NCI-H748 treated with DMSO at 0.1 percent for 48 hours (cell line): ENCODE measurements at regions not wholly inside any gene's neighbourhood (a gene's known extent, or its start where the extent isn't known, plus 50 kb on each side); places are given as distances from the start of the nearest gene placed in this dataset.
A peak's percentile ranks its signal among the peaks of the same experiment; 100 is the strongest.
"Not testable (repeated sequence)": the region's sequence is repeated elsewhere in the genome, so short reads cannot be mapped to it uniquely, and the experiment has no call there.

Experiments
- DNase-seq: peaks from one replicate; lab custom pipeline; 2025; lab: John Stamatoyannopoulos, UW

DNA sequence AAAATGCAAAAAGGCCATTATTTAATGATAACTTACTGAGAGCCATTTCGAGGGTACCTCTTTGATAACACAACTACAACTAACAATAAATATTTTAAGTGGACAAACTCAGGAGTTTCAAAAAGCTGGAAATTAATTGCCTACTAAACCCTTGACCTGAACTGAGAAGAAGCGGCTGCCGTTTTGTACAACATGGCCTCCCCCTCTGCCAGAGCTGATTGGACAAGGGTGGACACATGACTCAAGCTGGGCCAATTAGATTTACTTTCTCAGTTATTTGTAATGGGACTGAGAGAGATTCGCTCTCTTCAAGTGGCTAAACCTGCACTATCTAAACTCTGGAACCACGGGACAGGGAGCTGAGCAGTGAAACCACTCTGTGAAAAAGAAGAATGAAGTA, 135.9 kb upstream of the SERPINE2 start:
- no peak for DNase-seq

DNA sequence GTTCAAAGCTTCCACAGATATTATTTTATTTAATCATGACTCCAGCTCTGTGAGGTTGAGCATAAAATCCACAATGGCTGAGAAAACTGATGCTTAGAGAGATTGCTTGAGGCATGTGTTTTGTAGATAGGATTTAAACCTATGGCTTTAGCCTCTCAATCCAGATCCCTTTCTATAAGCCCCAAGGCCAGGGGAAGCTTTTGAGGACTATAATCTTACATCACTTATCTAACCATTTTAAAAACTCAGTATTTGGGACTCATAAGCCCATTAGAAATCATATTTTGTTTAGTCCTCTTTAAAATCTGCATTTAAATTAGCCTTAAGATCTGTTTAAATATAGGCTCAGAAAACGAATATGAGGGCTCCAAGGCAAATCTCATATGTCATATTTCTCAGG, 135.4 kb upstream of the SERPINE2 start:
- no peak for DNase-seq

DNA sequence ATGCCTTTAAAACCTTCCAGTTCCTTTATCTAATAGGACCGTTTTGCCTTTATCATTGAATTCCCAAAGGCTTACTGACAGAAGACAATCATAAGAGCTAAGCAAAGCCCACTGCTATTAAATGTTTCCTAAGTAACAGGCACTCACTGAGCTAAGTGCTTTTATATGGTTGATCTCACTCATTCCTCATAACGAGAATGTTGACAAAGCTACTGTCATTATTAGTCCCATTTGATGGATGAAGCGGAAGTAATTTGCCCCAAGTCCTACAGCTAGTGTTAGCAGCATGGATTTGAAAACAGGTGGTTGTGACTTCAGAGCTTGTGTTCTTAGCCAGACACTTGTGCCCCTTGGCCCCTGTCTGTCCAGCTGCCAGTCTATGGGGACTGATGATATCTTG, 134.8 kb upstream of the SERPINE2 start:
- peak; percentile 89 for DNase-seq

DNA sequence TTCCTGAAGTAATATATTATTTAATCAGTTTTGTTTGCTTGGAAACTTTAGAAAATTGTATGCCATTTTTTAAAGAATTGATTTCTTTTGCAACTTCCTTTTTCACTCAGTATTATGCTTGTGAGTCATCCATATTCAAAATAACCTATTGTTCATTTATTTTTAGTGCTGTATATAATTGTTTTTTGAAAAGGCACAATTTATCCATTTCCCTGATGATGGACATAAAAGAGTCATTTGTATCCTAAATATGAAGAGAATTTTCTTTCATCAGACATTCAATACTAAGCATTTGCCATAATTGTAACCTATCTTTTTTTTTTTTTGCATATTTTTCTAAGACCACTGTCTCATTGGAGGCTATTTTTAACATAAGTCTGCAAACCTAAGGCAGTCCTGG, 134.1 kb upstream of the SERPINE2 start:
- no peak for DNase-seq

DNA sequence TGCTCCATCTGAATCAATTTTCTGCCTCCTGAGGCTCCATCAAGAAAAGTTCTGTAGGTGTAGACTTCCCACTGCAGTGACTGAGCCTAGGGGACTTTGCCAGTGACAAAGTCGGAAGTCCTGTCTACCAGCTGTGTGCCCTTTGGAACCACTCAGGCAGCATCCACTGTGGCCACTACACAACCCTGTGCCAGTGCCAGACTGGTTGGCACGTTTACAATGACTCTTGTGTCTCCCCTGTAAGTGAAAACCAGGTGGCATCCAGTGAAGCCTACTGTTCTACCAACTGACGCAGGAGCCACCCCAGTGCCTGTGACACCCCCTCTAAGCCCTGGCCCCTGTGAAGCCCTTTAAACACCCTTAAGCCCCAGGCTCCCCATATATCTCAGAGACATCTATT, 132.1 kb upstream of the SERPINE2 start:
- DNase-seq: no peak

DNA sequence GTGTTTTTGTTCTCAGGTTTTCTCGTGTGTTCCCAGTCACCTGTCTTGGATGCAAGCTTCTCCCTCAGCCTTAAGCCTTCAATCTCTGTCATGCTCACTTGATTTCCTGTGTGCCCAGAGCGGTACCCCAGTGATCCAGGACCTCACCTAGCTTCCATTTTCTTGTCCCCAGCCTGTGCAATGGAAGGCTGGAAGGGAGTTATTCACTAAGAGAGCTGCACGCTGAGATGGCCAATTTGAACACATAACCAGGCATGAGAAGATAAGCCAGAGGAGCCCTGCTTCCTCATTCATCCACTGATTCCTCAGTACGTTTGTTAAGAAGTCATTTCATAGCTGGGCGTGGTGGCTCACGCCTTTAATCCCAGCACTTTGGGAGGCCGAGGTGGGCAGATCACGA, 130.8 kb upstream of the SERPINE2 start:
- no peak for DNase-seq

DNA sequence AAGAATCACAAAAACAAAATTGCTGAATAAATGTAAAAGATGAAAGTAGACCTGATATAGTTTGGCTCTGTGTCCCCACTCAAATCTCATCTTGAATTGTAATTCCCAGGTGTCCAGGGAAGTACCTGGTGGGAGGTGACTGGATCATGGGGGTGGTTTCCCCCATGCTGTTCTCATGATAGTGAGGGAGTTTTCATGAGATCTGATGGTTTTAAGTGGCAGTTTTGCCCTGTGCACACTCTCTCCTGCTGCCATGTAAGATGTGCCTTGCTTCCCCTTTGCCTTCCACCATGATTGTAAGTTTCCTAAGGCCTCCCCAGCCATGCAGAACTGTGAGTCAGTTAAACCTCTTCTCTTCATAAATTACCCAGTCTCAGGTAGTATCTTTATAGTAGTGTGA, 128.7 kb upstream of the SERPINE2 start:
- DNase-seq: not testable (repeated sequence)

DNA sequence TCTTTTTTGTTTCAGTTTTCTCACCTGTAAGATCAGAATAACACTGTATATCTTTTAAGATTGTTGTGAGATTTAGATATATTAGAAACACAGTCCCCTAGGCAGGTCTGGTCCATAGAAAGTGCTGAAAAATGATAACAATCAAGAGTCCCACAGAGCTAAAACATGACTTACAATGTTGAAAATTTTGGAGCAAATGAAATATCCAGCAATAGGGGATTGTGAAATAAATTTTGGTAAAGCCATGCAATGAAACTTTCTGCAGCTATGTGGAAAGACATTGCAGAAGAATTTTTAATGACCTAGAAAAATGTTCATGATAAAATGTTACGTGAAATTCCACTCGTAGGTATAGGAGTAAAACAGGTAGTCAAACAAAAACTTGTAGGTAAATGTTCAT, 127.6 kb upstream of the SERPINE2 start:
- no peak for DNase-seq

DNA sequence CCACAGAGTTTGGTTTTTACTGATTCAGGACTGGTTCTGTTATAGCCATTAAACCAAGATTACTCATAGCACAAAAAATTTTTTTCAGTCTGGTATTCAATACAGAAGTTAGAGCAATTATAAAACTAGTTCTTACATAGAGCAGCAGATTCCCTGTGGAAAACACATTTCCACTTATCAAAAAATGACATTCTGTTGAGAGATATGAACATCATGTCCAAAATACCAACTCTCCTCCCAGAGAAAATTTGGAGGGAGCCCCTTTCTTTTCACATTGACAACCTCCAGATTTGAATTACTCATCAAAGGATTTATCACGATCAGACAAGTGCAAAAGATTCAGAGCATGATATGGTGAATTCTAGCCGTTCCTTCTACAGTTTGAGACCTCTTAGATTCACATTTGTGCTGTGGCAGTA, 126.8 kb upstream of the SERPINE2 start:
- no peak for DNase-seq

DNA sequence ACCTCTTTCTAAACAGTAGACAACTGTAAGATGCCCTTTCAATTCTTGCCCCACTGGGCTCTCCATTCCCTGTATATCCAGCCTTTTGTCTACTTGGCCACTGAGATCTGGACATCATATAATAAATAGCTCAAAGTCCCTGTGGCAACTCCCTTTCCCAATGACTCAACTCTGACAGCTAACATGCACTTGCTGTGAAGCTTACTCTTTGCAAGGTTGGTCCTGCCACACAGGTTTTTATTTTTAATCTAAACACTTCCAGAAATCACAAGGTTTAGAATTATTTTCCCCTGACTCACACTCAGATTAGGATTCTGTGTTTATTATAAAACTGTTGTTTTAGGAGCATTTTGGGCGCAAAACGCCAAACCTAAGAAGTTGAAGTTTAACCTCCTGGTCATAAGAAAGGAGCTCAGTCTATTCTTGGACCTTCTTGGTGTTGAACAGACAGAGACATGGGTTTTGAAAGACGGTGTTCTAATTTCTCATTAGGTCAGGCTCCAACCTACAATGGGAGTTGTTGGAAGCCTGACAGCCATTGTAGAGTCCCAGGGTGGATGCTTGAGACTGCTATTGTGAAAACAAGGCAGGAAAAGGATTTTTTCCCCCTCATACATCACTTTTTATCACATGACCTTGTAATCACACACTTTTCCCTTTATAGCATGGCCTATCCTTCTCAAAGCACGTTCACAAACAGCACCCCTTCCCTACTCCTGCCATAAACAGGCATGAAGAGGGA, 124.7 kb upstream of the SERPINE2 start:
- no peak for DNase-seq

DNA sequence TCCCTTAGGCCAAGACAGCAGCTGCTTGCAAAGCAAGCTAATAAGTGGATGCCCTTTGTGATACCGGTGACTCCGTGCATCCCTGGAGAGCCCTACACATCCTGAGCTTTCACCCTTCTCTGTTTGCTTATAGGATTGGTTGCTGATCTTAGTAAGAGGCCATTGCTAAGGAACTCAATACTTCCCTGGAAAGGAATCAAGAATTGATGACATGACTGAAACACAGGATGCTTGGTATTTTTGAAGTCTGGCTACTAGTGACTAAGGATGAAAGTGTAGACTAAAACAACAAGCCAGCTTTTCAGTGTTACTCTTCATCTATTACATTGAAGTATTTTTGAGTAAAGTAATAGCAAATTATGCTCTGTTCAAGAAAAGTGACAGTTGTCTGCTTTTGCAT, 123.0 kb upstream of the SERPINE2 start:
- no peak for DNase-seq

DNA sequence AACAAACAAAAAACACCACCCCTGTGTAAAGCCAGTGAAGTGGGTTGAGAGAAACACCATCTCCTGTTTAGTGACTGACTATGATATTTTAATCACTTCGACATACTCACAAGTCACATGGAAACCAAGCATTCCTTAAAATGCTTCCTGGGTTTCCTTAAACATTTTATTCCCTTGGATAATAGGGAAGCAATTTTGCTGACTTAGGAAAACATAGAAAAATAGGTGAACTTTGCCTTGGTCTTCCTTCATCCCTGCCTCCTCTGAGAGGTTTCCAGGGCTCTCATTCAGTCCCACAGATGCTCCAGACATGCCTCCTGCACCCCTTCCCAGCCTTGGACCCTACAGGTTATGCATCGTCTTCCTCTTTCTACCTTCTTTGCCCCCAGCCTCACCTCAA, 122.6 kb upstream of the SERPINE2 start:
- DNase-seq: no peak

DNA sequence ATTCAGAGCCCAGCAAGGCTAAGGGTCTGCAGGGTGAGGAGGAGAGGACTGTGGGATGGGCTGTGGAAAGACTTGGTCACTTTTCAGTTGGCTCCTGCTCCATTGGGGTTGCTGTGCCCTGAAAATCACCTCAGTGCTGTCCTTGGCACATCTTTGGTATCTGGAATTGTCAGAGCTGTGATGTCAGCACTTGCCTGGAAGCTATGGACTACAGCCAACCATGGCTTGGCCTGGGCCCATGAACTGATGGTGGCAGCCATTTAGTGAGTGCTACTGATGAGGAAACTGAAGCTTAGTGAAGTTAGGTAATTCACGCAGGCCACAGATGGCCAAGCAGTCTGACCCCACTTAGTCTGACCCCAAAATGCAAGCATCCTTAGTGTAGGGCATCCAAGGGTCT, 121.8 kb upstream of the SERPINE2 start:
- no peak for DNase-seq

DNA sequence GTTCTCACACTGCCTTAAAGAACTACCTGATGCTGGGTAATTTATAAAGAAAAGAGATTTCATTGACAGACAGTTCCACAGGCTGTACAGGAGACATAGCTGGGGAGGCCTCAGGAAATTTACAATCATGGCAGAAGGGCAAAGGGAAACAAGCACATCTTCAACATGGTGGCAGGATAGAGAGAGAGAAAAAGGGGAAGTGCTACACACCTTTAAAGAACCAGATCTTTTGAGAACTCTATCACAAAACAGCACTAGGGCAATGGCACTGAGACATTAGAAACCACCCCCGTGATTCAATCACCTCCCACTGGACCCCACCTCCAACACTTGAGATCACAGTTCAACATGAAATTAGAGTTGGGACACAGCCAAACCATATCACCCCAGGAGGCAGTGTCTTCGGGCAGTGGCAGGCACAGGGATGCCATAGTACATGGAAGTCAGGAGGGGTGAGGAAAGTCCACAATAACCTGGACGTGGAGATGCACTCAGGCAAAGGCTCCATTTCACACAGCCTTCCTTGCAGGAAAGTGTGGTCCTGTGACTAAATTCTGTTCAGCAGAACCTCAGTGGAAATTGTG, 120.4 kb upstream of the SERPINE2 start:
- DNase-seq: no peak

DNA sequence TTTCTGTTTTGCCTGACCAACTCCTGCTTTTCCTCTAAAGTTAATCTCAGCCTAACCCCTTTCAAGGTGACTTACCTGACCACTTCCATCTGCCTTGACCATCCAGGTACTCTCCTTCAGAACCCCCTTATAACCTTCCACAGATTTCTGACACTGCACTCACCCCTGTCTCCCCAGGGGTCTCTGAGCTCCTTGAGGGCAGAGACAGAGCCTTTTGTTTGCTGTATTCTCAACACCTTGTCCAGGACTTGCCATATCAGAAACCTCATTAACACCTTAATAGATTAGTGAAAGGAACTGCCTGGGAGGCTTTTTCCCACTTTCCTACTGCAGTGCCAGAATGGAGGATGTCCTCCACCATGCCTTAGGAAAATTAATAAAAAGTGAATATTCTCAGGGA, 119.7 kb upstream of the SERPINE2 start:
- no peak for DNase-seq

DNA sequence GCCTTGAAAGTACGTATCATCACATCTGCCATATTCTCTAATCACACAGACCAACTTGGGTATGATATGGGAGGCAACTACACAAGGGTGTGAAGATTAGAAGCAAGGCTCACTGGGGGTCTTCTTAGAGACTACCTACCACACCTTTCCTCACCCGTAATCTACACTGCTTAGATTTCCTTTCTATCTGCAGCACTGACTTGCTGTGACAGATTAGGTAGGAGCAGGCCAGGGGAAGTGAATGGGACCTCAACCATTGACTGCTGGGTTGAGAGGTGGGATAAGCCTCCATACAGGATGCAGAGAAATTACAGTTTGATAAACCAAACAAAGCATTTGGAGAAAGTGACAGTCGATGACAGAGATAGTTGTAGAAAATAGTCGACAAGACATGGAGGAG, 119.0 kb upstream of the SERPINE2 start:
- DNase-seq: no peak

DNA sequence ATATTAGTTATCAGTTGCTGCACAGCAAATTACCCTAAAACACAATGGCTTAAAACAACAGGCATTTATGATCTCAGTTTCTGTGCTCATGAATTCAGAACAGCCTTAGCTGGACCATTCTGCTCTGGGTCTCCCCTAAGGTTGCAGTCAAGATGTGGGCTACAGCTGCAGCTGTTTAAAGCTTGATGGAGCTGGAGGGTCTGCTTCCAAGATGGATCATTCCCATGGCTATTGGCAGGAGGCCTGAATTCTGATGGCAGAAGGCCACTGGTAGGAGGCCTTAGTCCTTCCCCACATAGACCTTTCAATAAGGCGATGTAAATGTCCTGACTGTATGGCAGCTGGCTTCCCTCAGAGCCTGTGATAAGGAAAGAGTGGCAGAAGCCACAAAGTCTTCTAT, 118.6 kb upstream of the SERPINE2 start:
- DNase-seq: no peak

DNA sequence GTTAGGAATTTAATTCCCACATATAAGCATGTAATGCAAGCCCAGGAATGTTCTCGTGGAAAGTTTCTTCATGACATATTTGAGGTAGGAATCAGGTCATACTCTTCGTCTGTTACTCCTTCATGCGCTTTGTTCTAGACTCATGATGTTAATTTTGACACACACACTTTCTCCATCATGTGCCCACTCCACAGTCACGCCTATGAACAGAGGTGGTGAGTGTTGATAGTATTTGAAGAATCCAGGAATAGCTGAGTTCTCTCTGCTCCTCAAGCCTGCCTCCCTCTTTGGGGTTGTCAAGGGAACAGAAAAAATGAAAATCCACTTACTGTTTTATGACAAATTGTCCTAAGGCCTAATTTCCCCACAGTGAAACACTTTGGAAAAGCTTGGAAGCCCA, 117.3 kb upstream of the SERPINE2 start:
- DNase-seq: no peak

DNA sequence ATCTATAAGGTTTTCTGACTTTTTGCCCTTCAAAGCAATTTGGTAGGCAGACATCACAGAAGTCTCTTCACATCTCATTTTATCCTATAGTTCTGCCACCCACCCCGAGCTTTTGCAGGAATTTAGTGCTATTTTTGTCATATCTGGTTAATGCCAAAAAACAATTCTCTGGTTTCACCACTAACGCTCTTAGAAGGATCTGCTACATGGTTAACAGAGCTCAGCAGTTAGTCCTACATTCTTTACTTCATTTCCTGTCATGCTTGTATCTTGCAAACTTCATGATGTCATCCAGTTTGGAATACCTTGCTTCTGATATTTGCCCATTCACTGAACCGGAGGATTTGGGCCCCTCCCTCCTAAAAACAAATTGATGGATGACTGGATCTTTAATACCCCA, 116.8 kb upstream of the SERPINE2 start:
- no peak for DNase-seq

DNA sequence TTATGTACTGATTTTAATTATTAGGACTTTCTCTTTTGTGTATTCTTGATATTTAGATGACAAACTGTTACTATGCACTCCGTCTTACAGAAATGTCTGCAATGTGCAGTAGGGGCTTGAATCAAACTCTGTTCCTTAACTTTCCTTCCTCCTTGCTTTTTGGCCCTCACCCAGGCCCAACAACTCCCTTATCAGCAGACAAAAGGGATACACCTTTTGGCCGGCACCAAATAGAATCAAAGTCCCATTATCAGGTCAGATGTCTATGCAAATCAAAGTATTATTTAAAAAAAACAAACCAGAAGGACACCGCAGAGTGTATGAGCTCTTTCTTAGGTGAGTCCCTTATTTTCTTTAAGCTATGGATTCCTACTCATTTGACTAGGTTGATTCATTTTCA, 116.3 kb upstream of the SERPINE2 start:
- DNase-seq: no peak

DNA sequence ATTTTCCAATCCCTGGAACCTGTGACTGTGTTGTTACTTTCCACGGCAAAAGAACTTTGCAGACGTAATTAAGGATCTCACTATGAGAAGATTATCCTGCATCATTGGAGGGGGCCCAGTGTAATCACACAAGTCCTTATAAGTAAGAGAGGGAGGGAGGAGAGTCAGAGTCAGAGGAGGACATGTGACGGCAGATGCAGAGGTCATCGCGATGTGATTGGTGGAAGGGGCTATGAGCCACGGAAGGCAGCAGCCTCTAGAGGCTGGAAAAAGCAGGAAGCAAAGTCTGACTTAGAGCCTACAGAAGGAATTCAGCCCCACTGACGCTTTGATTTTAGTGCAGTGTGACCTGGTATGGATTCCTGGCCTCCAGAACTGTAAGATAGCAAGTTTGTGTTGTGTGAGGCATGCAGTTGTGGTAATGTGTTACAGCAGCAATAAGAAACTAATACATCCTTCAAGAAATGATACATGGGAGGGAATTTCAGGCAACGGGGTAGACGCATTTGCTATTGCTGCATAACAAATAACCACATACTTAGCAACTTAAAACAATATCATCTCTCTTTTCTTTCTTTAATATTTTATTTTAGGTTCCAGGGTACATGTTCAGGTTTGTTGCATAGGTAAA, 112.7 kb upstream of the SERPINE2 start:
- no peak for DNase-seq

DNA sequence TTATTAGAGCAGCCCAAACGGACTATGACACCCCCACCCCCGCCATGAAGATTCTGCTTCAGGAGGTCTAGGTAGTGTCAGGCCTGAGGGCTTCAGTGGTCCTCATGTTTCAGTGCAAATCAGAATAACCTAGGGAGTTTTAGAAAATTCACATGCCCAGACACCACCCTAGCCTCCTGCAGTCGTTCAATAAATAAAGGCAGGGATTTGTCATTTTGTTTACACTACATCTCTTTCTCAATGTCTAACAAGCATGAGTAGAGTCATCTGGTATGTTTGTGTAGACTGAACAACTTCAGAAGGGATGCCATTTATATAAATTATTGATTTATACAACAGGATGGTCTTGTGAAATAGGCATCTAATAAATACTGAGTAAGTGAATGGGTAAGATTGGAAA, 112.1 kb upstream of the SERPINE2 start:
- DNase-seq: no peak

DNA sequence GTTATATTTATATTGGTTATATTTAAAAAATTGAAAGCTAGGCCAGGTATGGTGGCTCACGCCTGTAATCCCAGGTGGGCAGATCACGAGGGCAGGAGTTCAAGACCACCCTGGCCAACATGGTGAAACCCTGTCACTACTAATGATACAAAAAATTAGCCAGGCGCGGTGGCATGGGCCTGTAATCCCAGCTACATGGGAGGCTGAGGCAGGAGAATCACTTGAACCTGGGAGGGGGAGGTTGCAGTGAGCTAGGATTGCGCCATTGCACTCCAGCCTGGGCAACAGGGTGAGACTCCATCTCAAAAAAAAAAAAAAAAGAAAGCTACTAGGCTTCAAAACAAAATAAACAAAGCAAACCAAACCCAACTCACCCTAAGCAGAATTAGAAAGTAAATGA, 109.0 kb upstream of the SERPINE2 start:
- not testable (repeated sequence) for DNase-seq

DNA sequence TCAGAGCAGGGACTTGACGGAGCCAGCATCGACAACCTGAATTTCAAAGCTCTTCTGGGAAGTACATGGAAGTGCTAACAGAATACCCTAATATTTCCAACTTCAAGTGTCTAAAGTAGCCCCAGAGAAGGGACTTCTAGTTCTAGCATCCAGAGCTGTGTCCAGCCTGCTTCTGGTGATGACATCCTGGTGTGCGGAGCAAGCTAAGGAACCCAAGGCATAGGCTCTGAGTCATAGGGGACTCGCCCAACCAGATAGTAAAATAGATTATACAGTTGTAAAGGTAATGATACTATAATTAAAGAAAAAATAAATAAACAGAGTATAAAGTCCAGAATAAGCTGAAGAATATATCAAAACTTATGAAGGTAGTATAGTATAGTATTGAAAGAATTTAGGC, 108.1 kb upstream of the SERPINE2 start:
- no peak for DNase-seq
